Activated naive CD8-positive, alpha-beta T cell treated with anti-CD3 and anti-CD28 coated beads, Interleukin-2, amount 50 U/mL, for 24 hours (primary cell): ENCODE measurements at regions not wholly inside any gene's neighbourhood (a gene's known extent, or its start where the extent isn't known, plus 50 kb on each side); places are given as distances from the start of the nearest gene placed in this dataset.
"Not testable (repeated sequence)": the region's sequence is repeated elsewhere in the genome, so short reads cannot be mapped to it uniquely, and the experiment has no call there.

Experiments
- ATAC-seq: fragments of 150-1000 bp; cut with Tn5 transposase; one replicate; pipeline ENCODE4 v1.10.0; 2021
- DNase-seq: peaks from one replicate; pipeline ENCODE4 v3.0.0; 2021
- H3K27ac Mint-ChIP-seq: one replicate; pipeline ENCODE4 v1.8.0; 2021; ENCODE audit warnings: mild to moderate bottlenecking, mixed read lengths
- H3K27me3 Mint-ChIP-seq: one replicate; pipeline ENCODE4 v1.8.0; 2021; ENCODE audit warnings: mixed read lengths
- H3K36me3 Mint-ChIP-seq: one replicate; pipeline ENCODE4 v1.8.0; 2021; ENCODE audit warnings: low read depth, mixed read lengths
- H3K4me1 Mint-ChIP-seq: one replicate; pipeline ENCODE4 v1.8.0; 2021; ENCODE audit warnings: mixed read lengths
- H3K4me3 Mint-ChIP-seq: one replicate; pipeline ENCODE4 v1.8.0; 2021; ENCODE audit warnings: mild to moderate bottlenecking, moderate library complexity, mixed read lengths
- H3K9me3 Mint-ChIP-seq: one replicate; pipeline ENCODE4 v1.8.0; 2021; ENCODE audit warnings: mixed read lengths

GRCh38 chr5:21013237-21013636, 1025.2 kb upstream of the CDH18 start:
- Mint-ChIP-seq H3K27me3 (no peaks in the 10 kb centered on the region), H3K36me3 (no peaks in the 10 kb centered on the region), H3K4me1 (no peaks in the 10 kb centered on the region), H3K9me3 (peaks cover 5% of the 10 kb centered on the region), H3K4me3 (no peak overlapping the region), H3K27ac (no peak overlapping the region)
- DNase-seq (no peak), ATAC-seq (no peak)

DNA sequence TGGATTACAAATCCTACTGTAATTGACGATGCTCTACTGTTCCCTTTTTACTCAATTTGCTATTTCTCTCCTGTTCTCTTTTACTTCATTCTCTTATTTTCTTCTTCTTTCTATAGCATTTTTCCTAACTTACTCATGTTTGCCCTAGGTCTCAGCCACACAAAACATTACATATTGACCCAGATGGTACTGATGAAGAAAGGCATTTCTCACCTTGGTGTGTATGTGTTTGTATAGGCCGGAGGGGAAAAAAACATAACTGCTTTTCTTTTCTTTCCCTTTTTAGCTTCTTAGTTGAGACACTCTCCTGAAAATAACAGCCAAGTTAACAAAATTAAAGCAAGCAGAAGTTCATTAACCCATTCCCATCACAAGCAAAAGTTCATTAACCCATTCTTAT, 1019.8 kb upstream of the CDH18 start:
- no peak for DNase-seq
- Mint-ChIP-seq H3K27me3 (no peaks in the 10 kb centered on the region), H3K4me1 (no peaks in the 10 kb centered on the region), H3K4me3 (no peak overlapping the region), H3K27ac (no peak overlapping the region), H3K36me3 (no peaks in the 10 kb centered on the region), H3K9me3 (peaks cover 5% of the 10 kb centered on the region)
- no peak for ATAC-seq

DNA sequence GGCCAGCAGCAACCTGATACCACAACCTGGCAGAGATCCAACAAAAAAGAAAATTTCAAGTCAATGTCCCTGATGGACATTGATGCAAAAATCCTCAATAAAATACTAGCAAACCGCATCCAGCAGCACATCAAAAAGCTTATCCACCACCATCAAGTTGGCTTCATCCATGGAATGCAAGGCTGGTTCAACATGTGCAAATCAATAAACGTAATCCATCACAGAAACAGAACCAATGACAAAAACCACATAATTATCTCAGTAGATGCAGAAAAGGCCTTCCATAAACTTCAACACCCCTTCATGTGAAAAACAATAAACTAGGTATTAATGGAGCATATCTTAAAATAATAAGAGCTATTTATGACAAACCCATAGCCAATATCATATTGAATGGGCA, 1000.9 kb upstream of the CDH18 start:
- H3K27ac Mint-ChIP-seq, ATAC-seq, H3K4me1 Mint-ChIP-seq, H3K27me3 Mint-ChIP-seq, H3K36me3 Mint-ChIP-seq, DNase-seq, H3K4me3 Mint-ChIP-seq: not testable (repeated sequence)
- H3K9me3 Mint-ChIP-seq, result peaks cover 15% of the 10 kb centered on the region

DNA sequence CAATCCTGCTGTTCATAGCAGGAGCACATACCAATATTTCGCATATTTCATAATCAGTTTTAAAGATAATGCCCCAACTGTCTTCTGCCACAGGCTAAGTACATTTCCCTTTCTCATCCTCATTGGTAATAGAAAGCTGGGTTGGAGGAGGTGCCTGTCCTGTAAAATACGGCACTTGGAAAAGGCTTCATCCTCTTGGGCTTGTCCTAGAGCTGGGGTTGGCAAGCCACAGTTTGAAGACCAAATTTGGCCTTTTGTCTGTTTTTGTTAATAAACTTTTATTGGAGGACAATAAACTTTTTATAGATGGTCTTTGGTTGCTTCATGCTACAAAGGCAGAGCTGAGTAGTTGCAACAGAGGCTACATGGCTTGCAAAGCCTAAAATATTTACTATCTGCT, 997.8 kb upstream of the CDH18 start:
- H3K36me3 Mint-ChIP-seq, result no peaks in the 10 kb centered on the region

GRCh38 chr5:20974426-20974825, 986.4 kb upstream of the CDH18 start:
- Mint-ChIP-seq H3K4me3 (no peak overlapping the region), H3K9me3 (peaks cover 5% of the 10 kb centered on the region)

More for the DNA sequence above, 997.8 kb upstream of the CDH18 start:
- H3K9me3 Mint-ChIP-seq, result peaks cover 16% of the 10 kb centered on the region
- DNase-seq (no peak), ATAC-seq (no peak)
- no peaks in the 10 kb centered on the region for H3K27me3 Mint-ChIP-seq
- H3K4me3 Mint-ChIP-seq, result no peak overlapping the region
- H3K27ac Mint-ChIP-seq, result no peak overlapping the region
- no peaks in the 10 kb centered on the region for H3K4me1 Mint-ChIP-seq

DNA sequence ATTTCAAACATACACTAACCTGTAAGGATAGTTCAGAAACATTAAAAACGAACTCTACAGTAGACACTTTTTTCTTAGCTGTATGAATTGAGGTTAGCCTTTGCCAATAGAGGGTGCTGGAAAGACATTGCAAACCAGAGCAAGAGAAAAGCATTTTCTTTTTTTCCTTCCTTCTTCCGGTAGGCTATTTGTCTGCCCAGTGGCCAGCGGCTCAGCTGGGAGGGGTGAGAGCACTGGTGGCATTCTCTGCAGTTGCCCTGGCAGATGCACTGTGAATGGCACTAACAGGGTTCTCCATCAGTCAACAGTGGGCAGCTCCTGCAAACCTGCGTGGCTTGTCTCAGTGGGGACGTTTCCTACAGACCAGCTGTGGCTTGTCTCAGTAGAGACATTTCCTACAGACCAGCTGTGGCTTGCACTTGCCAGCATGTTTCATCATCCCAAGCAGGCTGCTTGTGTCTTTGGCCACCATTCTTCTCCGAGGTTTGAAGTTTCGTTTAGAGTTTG, 984.5 kb upstream of the CDH18 start:
- H3K36me3 Mint-ChIP-seq, result no peaks in the 10 kb centered on the region
- ATAC-seq, result no peak
- H3K9me3 Mint-ChIP-seq, result peaks cover 6% of the 10 kb centered on the region
- H3K4me1 Mint-ChIP-seq, result no peaks in the 10 kb centered on the region
- DNase-seq, result no peak
- no peak overlapping the region for H3K4me3 Mint-ChIP-seq
- no peak overlapping the region for H3K27ac Mint-ChIP-seq
- H3K27me3 Mint-ChIP-seq, result no peaks in the 10 kb centered on the region

More at GRCh38 chr5:20974426-20974825, 986.4 kb upstream of the CDH18 start:
- no peaks in the 10 kb centered on the region for H3K36me3 Mint-ChIP-seq
- no peak overlapping the region for H3K27ac Mint-ChIP-seq
- DNase-seq (no peak), ATAC-seq (no peak)
- H3K27me3 Mint-ChIP-seq, result no peaks in the 10 kb centered on the region
- H3K4me1 Mint-ChIP-seq, result no peaks in the 10 kb centered on the region

- no peak overlapping the region for H3K4me3 Mint-ChIP-seq
- no peak for ATAC-seq
- DNase-seq, result no peak
These were observed 971.3 kb upstream of the CDH18 start for GRCh38 chr5:20959347-20959746.

GRCh38 chr5:20958641-20959040, 970.6 kb upstream of the CDH18 start:
- H3K4me1 Mint-ChIP-seq, result no peaks in the 10 kb centered on the region
- no peak overlapping the region for H3K4me3 Mint-ChIP-seq
- no peaks in the 10 kb centered on the region for H3K27me3 Mint-ChIP-seq
- DNase-seq (no peak), ATAC-seq (no peak)
- no peak overlapping the region for H3K27ac Mint-ChIP-seq
- H3K9me3 Mint-ChIP-seq, result peaks cover 17% of the 10 kb centered on the region
- no peaks in the 10 kb centered on the region for H3K36me3 Mint-ChIP-seq

More at GRCh38 chr5:20959347-20959746, 971.3 kb upstream of the CDH18 start:
- Mint-ChIP-seq H3K4me1 (no peaks in the 10 kb centered on the region), H3K9me3 (peaks cover 22% of the 10 kb centered on the region), H3K36me3 (no peaks in the 10 kb centered on the region), H3K27me3 (no peaks in the 10 kb centered on the region), H3K27ac (no peak overlapping the region)

DNA sequence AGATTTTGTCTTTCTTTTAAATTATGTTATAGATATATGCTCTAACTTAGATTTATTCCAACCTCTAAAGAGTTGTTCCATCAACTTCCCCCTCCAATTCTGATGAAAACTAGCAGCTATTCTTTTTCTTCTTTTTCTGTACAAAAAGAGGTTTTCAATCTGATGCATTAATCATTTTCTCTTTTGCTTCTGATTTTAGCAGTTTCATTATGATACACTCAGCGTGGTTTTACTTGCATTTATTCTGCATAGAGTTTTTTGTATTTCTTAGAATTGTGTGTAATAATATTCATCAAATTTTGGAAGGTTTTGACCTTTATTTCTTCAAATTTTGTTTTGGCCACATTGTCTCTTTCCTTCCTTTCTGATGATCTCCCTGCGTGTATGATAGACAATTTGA, 968.1 kb upstream of the CDH18 start:
- Mint-ChIP-seq H3K4me3 (no peak overlapping the region), H3K4me1 (no peaks in the 10 kb centered on the region), H3K27ac (no peak overlapping the region), H3K36me3 (no peaks in the 10 kb centered on the region), H3K9me3 (peaks cover 17% of the 10 kb centered on the region), H3K27me3 (no peaks in the 10 kb centered on the region)
- no peak for DNase-seq
- no peak for ATAC-seq

- no peaks in the 10 kb centered on the region for H3K27me3 Mint-ChIP-seq
- no peak overlapping the region for H3K27ac Mint-ChIP-seq
These were observed 961.6 kb upstream of the CDH18 start for GRCh38 chr5:20949636-20950035.

GRCh38 chr5:20943183-20943971, 955.4 kb upstream of the CDH18 start:
- not testable (repeated sequence) for H3K27ac Mint-ChIP-seq, H3K27me3 Mint-ChIP-seq, ATAC-seq, H3K4me3 Mint-ChIP-seq, H3K36me3 Mint-ChIP-seq, DNase-seq, H3K4me1 Mint-ChIP-seq
- H3K9me3 Mint-ChIP-seq, result peaks cover 14% of the 10 kb centered on the region

More at GRCh38 chr5:20949636-20950035, 961.6 kb upstream of the CDH18 start:
- Mint-ChIP-seq H3K4me1 (no peaks in the 10 kb centered on the region), H3K4me3 (no peak overlapping the region), H3K36me3 (no peaks in the 10 kb centered on the region), H3K9me3 (peaks cover 19% of the 10 kb centered on the region)
- DNase-seq (no peak), ATAC-seq (no peak)

DNA sequence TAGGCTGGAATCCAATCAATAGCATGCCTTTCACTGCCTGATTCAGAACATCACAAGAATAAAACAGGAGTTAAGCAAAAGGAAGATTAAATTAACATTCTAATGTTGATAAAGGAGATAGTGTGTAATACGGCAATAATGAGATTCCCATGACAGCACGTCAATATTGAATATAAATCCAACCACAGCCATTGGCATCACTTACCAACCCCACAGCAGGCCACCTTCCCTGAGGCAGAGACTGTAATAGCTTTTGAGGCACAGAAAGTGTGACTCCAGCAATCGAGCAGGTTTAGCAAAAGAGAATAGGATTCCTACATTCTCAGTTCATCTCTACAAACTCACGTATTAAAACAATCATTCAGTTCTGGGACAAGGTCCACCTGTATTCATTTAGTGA, 954.6 kb upstream of the CDH18 start:
- H3K36me3 Mint-ChIP-seq, ATAC-seq, H3K9me3 Mint-ChIP-seq, H3K27ac Mint-ChIP-seq, H3K4me3 Mint-ChIP-seq, H3K4me1 Mint-ChIP-seq, DNase-seq, H3K27me3 Mint-ChIP-seq: not testable (repeated sequence)

DNA sequence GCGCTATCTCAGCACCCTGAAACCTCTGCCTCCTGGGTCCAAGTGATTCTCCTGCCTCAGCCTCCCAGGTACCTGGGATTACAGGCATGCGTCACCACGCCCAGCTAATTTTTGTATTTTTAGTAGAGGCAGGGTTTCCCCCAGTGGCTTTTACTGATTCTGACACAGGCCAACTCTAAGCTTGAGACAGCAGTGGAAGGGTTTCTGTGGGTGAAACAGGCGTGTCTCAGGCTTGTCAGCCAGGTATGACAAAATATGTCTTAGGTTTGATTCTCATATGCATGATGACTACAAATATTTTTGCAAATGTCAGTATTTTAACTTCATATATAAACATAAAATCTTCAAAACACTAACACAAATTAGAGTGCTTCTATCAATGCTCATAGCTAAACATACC, 952.8 kb upstream of the CDH18 start:
- H3K9me3 Mint-ChIP-seq, H3K27me3 Mint-ChIP-seq, H3K4me3 Mint-ChIP-seq, H3K4me1 Mint-ChIP-seq, H3K27ac Mint-ChIP-seq, ATAC-seq, DNase-seq, H3K36me3 Mint-ChIP-seq: not testable (repeated sequence)

- not testable (repeated sequence) for H3K4me3 Mint-ChIP-seq, H3K4me1 Mint-ChIP-seq, DNase-seq, H3K27ac Mint-ChIP-seq, H3K36me3 Mint-ChIP-seq, H3K27me3 Mint-ChIP-seq, ATAC-seq
- H3K9me3 Mint-ChIP-seq, result peaks cover 12% of the 10 kb centered on the region
These were observed 902.9 kb upstream of the CDH18 start for GRCh38 chr5:20890936-20891335.

DNA sequence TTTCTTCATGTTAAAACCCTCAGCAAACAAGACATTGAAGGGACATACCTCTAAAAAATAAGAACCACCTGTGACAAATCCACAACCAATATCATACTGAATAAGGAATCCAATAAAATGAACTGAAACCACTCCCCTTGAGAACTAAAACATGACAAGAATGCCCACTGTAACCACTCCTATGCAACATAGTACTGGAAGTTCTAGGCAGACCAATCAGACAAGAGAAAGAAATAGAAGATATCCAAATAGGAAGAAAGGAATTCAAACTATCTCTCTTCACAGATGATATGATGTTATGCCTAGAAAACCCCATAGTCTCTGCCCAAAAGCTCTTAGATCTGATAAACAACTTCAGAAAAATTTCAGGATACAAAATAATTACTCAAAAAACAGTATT, 887.7 kb upstream of the CDH18 start:
- not testable (repeated sequence) for ATAC-seq, H3K36me3 Mint-ChIP-seq, H3K9me3 Mint-ChIP-seq

More for the DNA sequence above, 887.7 kb upstream of the CDH18 start:
- not testable (repeated sequence) for H3K4me1 Mint-ChIP-seq, H3K4me3 Mint-ChIP-seq, H3K27ac Mint-ChIP-seq, DNase-seq, H3K27me3 Mint-ChIP-seq
